Spinal cord (tissue), 9 donors: ENCODE measurements at regions not wholly inside any gene's neighbourhood (a gene's known extent, or its start where the extent isn't known, plus 50 kb on each side); places are given as distances from the start of the nearest gene placed in this dataset.
"Not testable (repeated sequence)": the region's sequence is repeated elsewhere in the genome, so short reads cannot be mapped to it uniquely, and the experiment has no call there.

Experiments
- DNase-seq, 6 donors: peaks; one replicate each; pipeline versions ENCODE4 v3.0.0 to v3.0.0-alpha.2; 2013 to 2015; ENCODE audit warnings: low spot score in 6 of 6, low read depth in 4 of 6
- H3K27ac ChIP-seq: one replicate; pipeline ENCODE4 v1.5.1; 2013; ENCODE audit warnings: low read depth, low read length, control low read depth
- H3K27me3 ChIP-seq: one replicate; pipeline ENCODE4 v1.6.1; 2013; ENCODE audit warnings: low read length; ENCODE audit not compliant: control insufficient read depth, insufficient read depth
- H3K36me3 ChIP-seq: one replicate; pipeline ENCODE4 v1.6.1; 2013; ENCODE audit warnings: low read length; ENCODE audit not compliant: control insufficient read depth, insufficient read depth
- H3K4me1 ChIP-seq: one replicate; pipeline ENCODE4 v1.6.1; 2013; ENCODE audit warnings: low read length; ENCODE audit not compliant: control insufficient read depth, insufficient read depth
- H3K4me3 ChIP-seq: one replicate; pipeline ENCODE4 v1.5.1; 2013; ENCODE audit warnings: low read depth, low read length, control low read depth
- H3K9me3 ChIP-seq: one replicate; pipeline ENCODE4 v1.6.1; 2013; ENCODE audit warnings: low read length; ENCODE audit not compliant: control insufficient read depth, insufficient read depth
- WGBS: methylation state at CpG from one replicate; pipeline ENCODE4 v1.1.5; 2013; ENCODE audit warnings: missing lambda C conversion rate; ENCODE audit not compliant: insufficient coverage; 5-methylcytosine and 5-hydroxymethylcytosine counted together
- donor health status: healthy.

DNA sequence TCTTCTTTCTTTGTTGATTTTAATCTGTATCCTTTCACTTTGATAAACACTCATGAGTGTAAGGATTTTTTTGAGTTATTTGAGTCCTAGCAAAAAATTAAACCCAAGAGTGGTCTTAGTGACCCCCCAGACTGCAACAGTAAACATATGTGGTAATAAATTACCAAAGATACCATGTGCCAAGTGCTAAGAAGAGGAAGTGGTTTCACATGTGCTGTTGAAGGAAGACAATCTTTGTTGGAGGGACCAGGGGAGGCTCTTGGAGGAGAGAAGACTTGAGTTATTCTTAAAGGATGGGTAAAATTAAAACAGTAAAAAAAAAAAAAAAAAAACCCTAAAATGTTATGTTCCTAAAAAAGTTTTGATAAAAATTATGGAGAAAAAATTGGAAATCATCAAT is 150.2 kb downstream of the SEC23IP start:
- Histone ChIP-seq H3K27ac (no peak overlapping the region), H3K27me3 (no peaks in the 10 kb centered on the region), H3K36me3 (no peaks in the 10 kb centered on the region), H3K4me3 (no peak overlapping the region), H3K4me1 (no peaks in the 10 kb centered on the region), H3K9me3 (no peaks in the 10 kb centered on the region)
- DNase-seq, result no peak

DNA sequence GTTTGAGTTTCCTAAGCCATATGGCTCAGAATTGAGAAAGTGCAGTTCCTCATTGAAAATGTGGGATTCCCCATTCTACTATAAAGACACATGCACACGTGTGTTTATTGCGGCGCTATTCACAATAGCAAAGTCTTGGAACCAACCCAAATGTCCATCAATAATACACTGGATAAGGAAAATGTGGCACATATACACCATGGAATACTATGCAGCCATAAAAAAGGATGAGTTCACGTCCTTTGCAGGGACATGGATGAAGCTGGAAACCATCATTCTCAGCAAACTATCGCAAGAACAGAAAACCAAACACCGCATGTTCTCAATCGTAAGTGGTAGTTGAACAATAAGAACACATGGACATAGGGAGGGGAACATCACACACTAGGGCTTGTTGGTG is 154.8 kb downstream of the SEC23IP start:
- not testable (repeated sequence) for H3K9me3 ChIP-seq, DNase-seq, H3K27ac ChIP-seq, H3K4me3 ChIP-seq, H3K27me3 ChIP-seq, H3K4me1 ChIP-seq, H3K36me3 ChIP-seq
- 100% methylated on average over 2 of the region's 7 CpGs for WGBS

DNA sequence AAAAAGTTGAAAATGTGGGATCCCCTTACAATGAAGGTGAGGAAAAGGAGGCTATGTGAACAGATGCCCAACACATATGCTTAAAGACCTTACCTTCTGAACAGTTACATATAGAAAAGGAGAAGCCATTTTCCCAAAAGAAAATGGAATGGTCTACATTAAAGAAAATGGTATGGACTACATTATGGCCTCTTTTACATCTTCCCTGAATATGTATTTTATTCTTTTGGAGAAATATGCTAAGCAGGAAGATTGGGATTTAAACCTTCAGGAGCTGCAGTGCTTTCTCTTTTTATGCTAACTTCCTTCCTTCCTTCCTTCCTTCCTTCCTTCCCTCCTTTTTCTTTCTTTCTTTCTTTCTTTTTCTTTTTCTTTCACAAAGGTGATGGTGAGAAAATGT is 155.4 kb downstream of the SEC23IP start:
- H3K4me1 ChIP-seq, result no peaks in the 10 kb centered on the region
- DNase-seq, result no peak
- H3K9me3 ChIP-seq, result no peaks in the 10 kb centered on the region
- H3K27me3 ChIP-seq, result no peaks in the 10 kb centered on the region
- H3K4me3 ChIP-seq, result no peak overlapping the region
- no peak overlapping the region for H3K27ac ChIP-seq
- no peaks in the 10 kb centered on the region for H3K36me3 ChIP-seq

DNA sequence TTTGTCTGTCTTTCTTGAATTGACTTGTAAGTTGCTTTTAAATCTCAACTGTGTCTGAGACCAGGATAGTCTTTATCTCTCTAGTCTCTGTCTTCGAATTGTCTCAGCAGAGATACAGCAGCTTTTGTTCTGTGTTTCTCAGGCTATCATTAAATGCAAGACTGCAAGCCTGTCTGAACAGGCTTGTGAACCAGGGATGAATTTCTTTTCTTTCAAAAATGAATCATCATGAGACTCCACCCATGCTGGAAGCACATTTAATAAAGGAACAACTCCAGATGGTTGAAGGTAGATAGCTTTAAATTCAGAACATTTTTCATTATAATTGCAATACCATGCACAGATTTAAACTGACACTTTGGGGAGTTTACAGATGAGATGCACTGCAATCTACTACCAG is 155.9 kb downstream of the SEC23IP start:
- no peaks in the 10 kb centered on the region for H3K4me1 ChIP-seq
- H3K27ac ChIP-seq, result no peak overlapping the region
- H3K4me3 ChIP-seq, result no peak overlapping the region
- no peaks in the 10 kb centered on the region for H3K36me3 ChIP-seq
- WGBS, result no CpG with 5 or more reads among the region's 1 CpG
- no peaks in the 10 kb centered on the region for H3K27me3 ChIP-seq
- H3K9me3 ChIP-seq, result no peaks in the 10 kb centered on the region
- DNase-seq, result peak in 2 of 6 donors; percentile 7 to 90

DNA sequence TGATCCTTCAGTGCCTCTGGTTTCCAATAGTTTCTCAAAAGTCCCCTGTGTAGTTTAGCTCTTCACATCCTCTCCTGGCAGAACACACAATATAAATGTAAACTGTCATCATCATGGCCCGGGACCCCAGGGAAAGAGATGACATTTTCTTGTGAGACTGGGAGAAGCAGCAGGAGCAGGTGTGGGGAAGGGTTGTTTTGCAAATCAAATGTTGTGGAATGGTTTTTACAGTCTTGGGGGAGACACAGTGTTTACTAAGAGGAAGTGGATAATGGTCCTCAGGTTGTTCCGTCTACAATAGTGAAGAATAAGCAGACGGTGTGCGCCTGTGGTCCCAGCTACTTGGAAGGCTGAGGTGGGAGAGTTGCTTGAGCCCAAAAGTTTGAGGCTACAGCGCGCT is 159.1 kb downstream of the SEC23IP start:
- H3K27me3 ChIP-seq, result no peaks in the 10 kb centered on the region
- H3K27ac ChIP-seq, result no peak overlapping the region
- H3K36me3 ChIP-seq, result no peaks in the 10 kb centered on the region
- no peaks in the 10 kb centered on the region for H3K4me1 ChIP-seq
- no peaks in the 10 kb centered on the region for H3K9me3 ChIP-seq
- WGBS, result 67% methylated on average over 6 of the region's 6 CpGs
- DNase-seq, result peak in 1 of 6 donors; percentile 63
- no peak overlapping the region for H3K4me3 ChIP-seq

DNA sequence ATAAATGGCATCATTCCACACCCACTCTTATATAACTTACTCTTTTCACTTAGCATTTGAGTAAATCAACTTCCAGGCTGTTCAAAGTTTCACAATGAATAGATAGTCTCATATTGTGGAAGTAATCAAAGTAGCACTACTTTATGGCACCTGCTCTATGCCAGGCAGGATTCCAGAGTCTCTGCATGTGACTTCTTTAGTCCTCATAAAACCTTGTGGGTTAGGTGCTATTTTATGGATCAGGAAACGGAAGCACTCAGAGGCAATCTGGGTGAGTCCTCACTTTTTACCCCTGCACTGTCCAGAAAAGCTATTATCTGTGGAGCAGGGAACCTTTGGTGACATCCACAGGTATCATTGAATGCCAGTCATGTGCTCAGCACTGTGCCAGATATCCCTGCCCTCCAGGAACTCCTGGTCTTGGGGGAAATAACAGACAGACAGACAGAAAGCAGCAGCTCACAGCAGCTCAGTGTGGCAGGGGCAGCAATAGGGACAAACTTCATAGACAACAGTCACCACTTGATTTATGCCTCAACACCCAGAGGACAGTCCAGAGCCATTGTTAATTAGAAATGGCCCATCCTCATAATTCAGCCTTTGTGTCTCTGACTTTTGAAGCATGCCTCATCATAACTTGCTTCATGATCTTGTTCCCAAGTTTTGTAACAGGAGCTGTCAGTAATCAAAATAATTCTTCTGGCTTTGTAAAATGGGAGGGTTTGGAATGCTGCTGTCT is 160.6 kb downstream of the SEC23IP start:
- Histone ChIP-seq H3K27ac (no peak overlapping the region), H3K4me1 (no peaks in the 10 kb centered on the region), H3K36me3 (no peaks in the 10 kb centered on the region), H3K4me3 (no peak overlapping the region), H3K27me3 (no peaks in the 10 kb centered on the region), H3K9me3 (no peaks in the 10 kb centered on the region)
- DNase-seq, result no peak
- WGBS, result no CpG with 5 or more reads among the region's 1 CpG

DNA sequence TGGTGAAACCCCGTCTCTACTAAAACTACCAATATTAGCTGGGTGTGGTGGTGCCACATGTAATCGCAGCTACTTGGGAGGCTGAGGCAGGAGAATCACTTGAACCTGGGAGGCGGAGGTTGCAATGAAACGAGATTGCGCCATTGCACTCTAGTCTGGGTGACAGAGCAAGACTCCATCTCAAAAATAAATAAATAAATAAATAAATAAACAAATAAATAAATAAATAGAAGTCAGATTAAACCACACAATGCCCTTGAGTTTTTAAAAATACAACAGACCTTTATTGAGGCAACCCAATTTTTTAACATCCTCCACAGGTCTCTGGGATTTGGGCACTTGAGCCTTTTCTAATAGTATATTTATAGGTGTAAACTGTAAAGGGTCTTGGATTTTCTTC is 167.3 kb downstream of the SEC23IP start:
- not testable (repeated sequence) for DNase-seq, H3K27me3 ChIP-seq, H3K4me3 ChIP-seq, H3K9me3 ChIP-seq, H3K27ac ChIP-seq, H3K4me1 ChIP-seq, H3K36me3 ChIP-seq
- no CpG with 5 or more reads among the region's 5 CpGs for WGBS

DNA sequence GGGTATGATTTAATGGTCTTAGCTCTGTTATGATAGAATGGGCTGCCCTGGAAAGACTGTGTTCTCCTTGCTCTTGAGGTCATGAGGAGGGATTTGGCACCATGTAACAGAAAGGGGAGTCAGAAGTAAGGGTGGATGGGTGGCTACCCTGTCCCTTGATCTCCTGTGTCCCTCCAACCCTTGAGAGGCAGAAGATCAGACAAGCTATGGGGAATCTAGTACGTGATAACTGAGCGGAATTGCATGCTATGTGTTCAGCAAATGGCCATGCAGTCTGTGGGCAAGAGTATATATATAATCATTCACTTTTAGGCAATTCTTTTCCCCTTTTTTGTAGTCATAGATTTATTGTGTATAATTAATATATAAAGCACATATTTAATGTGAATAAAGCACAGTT is 174.9 kb downstream of the SEC23IP start:
- WGBS, result no CpG with 5 or more reads among the region's 2 CpGs
- no peaks in the 10 kb centered on the region for H3K27me3 ChIP-seq
- no peaks in the 10 kb centered on the region for H3K9me3 ChIP-seq
- DNase-seq, result no peak
- H3K36me3 ChIP-seq, result no peaks in the 10 kb centered on the region
- no peaks in the 10 kb centered on the region for H3K4me1 ChIP-seq
- no peak overlapping the region for H3K27ac ChIP-seq
- H3K4me3 ChIP-seq, result no peak overlapping the region

DNA sequence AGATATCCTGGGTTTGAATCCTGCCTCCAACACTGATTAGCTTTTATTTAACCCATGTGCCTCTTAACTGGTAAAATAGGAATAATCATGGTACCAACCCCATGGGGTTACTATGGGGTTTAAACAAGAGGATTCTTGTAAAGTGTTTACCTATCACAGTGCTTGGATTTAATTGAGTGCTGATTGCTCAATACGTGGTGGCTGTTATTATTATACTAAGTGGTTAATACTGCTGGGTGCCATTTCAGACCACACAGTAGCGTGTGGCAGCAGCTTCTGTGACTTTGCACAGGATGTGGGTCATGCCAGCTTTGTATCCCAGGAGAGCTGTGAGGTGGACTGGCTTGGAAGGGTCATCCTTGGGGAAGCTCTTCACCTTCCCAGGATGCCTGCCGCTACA is 177.2 kb downstream of the SEC23IP start:
- Histone ChIP-seq H3K27me3 (no peaks in the 10 kb centered on the region), H3K4me1 (no peaks in the 10 kb centered on the region), H3K27ac (no peak overlapping the region), H3K36me3 (no peaks in the 10 kb centered on the region), H3K4me3 (no peak overlapping the region), H3K9me3 (no peaks in the 10 kb centered on the region)
- no peak for DNase-seq
- WGBS, result 69% methylated on average over 3 of the region's 3 CpGs

DNA sequence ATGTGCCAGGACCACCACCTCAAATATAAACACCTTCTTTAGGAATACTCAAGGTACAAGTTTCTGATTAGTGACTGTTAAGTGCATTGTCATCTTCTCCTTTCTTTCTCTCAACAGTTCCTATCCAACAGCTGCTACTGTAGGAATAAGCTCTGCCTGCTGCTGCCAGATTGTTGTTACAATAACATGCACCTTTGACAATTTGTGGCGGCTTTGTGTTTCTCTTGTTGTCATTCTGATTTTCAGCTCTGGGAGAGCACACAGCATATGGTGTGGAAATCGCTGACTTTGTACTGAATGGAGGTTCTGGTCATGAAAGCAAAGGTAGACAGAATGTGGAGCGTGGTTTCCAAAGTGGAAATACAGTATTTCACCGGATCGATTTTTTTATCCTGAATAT is 182.8 kb downstream of the SEC23IP start:
- no peaks in the 10 kb centered on the region for H3K9me3 ChIP-seq
- WGBS, result 74% methylated on average over 5 of the region's 5 CpGs
- H3K27ac ChIP-seq, result no peak overlapping the region
- no peaks in the 10 kb centered on the region for H3K4me1 ChIP-seq
- DNase-seq, result peak in 1 of 6 donors; percentile 62
- no peaks in the 10 kb centered on the region for H3K27me3 ChIP-seq
- no peak overlapping the region for H3K4me3 ChIP-seq
- H3K36me3 ChIP-seq, result no peaks in the 10 kb centered on the region
